Small intestine (tissue), 7 donors: ENCODE measurements at regions not wholly inside any gene's neighbourhood (a gene's known extent, or its start where the extent isn't known, plus 50 kb on each side); places are given as distances from the start of the nearest gene placed in this dataset.
"Not testable (repeated sequence)": the region's sequence is repeated elsewhere in the genome, so short reads cannot be mapped to it uniquely, and the experiment has no call there.

Source experiments
- DNase-seq, 2 donors: peaks; one replicate each; pipeline versions ENCODE4 v3.0.0 to v3.0.0-alpha.2; 2013
- FAIRE-seq: peaks from 2 replicates; lab custom pipeline; 2012; peaks lifted over from hg19 to GRCh38; lab: Jason Lieb, UNC
- H3K27ac ChIP-seq, 3 donors: one replicate each; pipeline ENCODE4 v1.5.1; 2013; ENCODE audit warnings: low read length in 2 of 3, mild to moderate bottlenecking in 2 of 3, control low read depth in 1 of 3, inconsistent platforms in 1 of 3, low read depth in 1 of 3, moderate library complexity in 1 of 3
- H3K27me3 ChIP-seq, 3 donors: one replicate each; pipeline ENCODE4 v1.6.1; 2013; ENCODE audit warnings: low read length in 3 of 3, inconsistent platforms in 1 of 3; ENCODE audit not compliant: control insufficient read depth in 3 of 3, insufficient read depth in 3 of 3
- H3K36me3 ChIP-seq, 3 donors: one replicate each; pipeline ENCODE4 v1.6.1; 2013; ENCODE audit warnings: low read length in 3 of 3, inconsistent platforms in 1 of 3, low read depth in 1 of 3, mild to moderate bottlenecking in 1 of 3, moderate library complexity in 1 of 3; ENCODE audit not compliant: control insufficient read depth in 3 of 3, insufficient read depth in 2 of 3
- H3K4me1 ChIP-seq, 3 donors: one replicate each; pipeline ENCODE4 v1.6.1; 2013; ENCODE audit warnings: low read length in 2 of 3, inconsistent platforms in 1 of 3, low read depth in 1 of 3, mild to moderate bottlenecking in 1 of 3, moderate library complexity in 1 of 3; ENCODE audit not compliant: control insufficient read depth in 3 of 3, insufficient read depth in 2 of 3
- H3K4me3 ChIP-seq, 3 donors: one replicate each; pipeline ENCODE4 v1.5.1; 2013; ENCODE audit warnings: low read length in 3 of 3, control low read depth in 1 of 3, inconsistent platforms in 1 of 3, low read depth in 1 of 3, mild to moderate bottlenecking in 1 of 3, moderate library complexity in 1 of 3
- H3K9me3 ChIP-seq, 2 donors: one replicate each; pipeline ENCODE4 v1.6.1; 2013; ENCODE audit warnings: low read depth in 1 of 2, low read length in 1 of 2; ENCODE audit not compliant: control insufficient read depth in 2 of 2, insufficient read depth in 1 of 2
- WGBS, 3 donors: extraction: QIAGEN DNeasy Blood & Tissue Kit; methylation state at CpG; one replicate each; pipeline ENCODE4 v1.1.7; 2013; 5-methylcytosine and 5-hydroxymethylcytosine counted together
- donor health status: healthy with polysubstance abuse.
- donor health status: control.
- donor health status: control.
- donor health status: Bipolar disorder and iron deficiency.
- donor health status: healthy.

DNA sequence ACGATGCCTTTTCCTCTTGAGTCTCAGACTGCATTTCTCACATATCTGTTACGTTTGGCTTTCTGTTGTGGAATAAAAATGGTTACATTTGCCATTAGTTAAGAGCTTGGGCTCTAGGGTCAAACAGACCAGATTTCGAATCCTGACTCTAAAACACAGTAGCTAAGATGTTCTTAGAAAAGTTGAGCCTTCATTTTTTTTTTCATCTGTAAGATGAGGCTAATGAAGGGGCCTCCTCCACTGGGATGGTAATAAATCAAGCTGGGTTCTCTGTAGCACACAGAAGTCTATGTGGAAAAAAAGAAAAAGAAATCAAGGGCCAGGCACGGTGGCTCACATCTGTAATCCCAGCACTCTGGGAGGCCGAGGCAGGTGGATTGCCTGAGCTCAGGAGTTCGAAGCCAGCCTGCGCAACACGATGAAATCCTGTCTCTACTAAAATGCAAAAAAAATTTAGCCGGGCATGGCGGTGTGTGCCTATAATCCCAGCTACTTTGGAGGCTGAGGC, 49.9 kb upstream of the CAPRIN1 start:
- FAIRE-seq (no peak), DNase-seq (no peak)
- 85 to 93% (median 92%) methylated on average over 10 of the region's 10 CpGs for WGBS, 3 donors
- H3K27ac ChIP-seq = no peak overlapping the region
- no peaks in the 10 kb centered on the region for H3K27me3 ChIP-seq
- H3K36me3 ChIP-seq = no peaks in the 10 kb centered on the region
- H3K9me3 ChIP-seq = no peaks in the 10 kb centered on the region
- H3K4me1 ChIP-seq = peaks cover 0 to 20% (median 11%) of the 10 kb centered on the region in 3 donors
- no peak overlapping the region for H3K4me3 ChIP-seq

DNA sequence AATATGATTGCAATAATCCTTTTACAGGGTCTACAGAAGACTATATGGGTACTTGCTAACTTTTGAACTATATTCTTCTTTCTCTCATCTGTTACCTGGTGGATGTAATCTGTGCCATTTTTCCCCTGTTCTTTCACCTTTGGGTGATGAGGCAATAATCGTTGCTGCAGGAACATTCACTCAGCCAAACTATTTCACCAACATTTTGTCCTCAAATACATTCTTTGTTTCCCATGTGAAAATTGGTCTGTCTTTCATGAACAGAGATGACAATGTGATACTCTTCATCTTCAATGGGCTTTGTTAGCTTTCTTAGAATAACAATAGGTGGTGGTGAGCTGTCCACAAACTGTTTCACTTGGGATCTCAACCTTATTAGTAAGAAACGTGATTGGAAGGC, 52.1 kb upstream of the CAPRIN1 start:
- FAIRE-seq (no peak), DNase-seq (no peak)
- no peaks in the 10 kb centered on the region for H3K36me3 ChIP-seq
- no peak overlapping the region for H3K4me3 ChIP-seq
- H3K27ac ChIP-seq = no peak overlapping the region
- 45 to 61% (median 54%) methylated on average over 2 of the region's 2 CpGs for WGBS, 3 donors
- no peaks in the 10 kb centered on the region for H3K27me3 ChIP-seq
- H3K9me3 ChIP-seq = no peaks in the 10 kb centered on the region
- peaks cover 0 to 25% (median 3%) of the 10 kb centered on the region in 3 donors for H3K4me1 ChIP-seq

DNA sequence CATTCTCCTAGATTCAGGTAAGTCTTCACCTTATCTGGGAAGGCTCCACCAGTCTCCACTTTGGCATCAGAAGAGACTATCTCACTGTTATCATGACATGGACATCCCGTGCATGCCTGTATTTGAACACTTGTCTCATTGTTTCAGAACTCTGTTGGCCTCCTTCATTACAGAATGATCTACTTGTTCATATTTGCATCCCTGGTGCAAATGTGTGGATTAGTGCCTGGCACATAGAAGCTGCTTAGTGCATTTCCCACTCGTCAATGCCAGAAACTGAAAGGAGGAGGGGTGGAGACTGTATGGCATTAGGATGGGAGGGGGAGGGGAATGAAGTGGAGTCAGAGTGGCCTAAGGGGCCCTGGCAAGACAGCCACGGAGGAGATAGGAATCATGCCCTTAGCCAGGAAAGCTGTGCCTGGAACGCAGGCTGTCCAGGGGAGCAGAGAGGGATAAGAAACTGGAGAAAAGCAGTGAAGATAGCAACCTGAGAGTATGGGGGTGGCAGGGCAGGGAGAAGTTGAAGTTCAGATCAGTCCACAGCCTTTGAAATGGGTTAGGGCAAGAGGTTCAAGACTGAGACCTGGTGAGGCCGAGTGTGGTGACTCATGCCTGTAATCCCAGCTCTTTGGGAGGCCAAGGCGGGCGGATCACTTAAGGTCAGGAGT, 53.8 kb upstream of the CAPRIN1 start:
- 41 to 54% (median 43%) methylated on average over 7 of the region's 7 CpGs for WGBS, 3 donors
- peaks cover 0 to 1% of the 10 kb centered on the region in 2 donors for H3K9me3 ChIP-seq
- no peak overlapping the region for H3K27ac ChIP-seq
- peaks cover 0 to 17% (median 2%) of the 10 kb centered on the region in 3 donors for H3K4me1 ChIP-seq
- H3K27me3 ChIP-seq = no peaks in the 10 kb centered on the region
- DNase-seq (peak; percentile 35 to 38), FAIRE-seq (no peak)
- H3K4me3 ChIP-seq = no peak overlapping the region
- no peaks in the 10 kb centered on the region for H3K36me3 ChIP-seq

- Histone ChIP-seq H3K4me3 (peak overlapping the region in 2 of 3 donors; percentile 10 to 34), H3K4me1 (peaks cover 0 to 12% (median 0%) of the 10 kb centered on the region in 3 donors), H3K9me3 (peaks cover 0 to 6% of the 10 kb centered on the region in 2 donors), H3K36me3 (no peaks in the 10 kb centered on the region), H3K27me3 (no peaks in the 10 kb centered on the region), H3K27ac (no peak overlapping the region)
- 4 to 19% (median 8%) methylated on average over 25 of the region's 25 CpGs for WGBS, 3 donors
- FAIRE-seq (no peak), DNase-seq (peak; percentile 87 to 90)
Observed at GRCh38 chr11:33996498-33997454, 54.8 kb upstream of the CAPRIN1 start.

GRCh38 chr11:33994937-33995336, 56.6 kb upstream of the CAPRIN1 start:
- DNase-seq (no peak), FAIRE-seq (no peak)
- 89 to 98% (median 94%) methylated on average over 2 of the region's 2 CpGs for WGBS, 3 donors
- Histone ChIP-seq H3K36me3 (no peaks in the 10 kb centered on the region), H3K4me3 (no peak overlapping the region), H3K27ac (no peak overlapping the region), H3K9me3 (peaks cover 0 to 6% of the 10 kb centered on the region in 2 donors), H3K4me1 (peaks cover 0 to 12% (median 0%) of the 10 kb centered on the region in 3 donors), H3K27me3 (no peaks in the 10 kb centered on the region)

DNA sequence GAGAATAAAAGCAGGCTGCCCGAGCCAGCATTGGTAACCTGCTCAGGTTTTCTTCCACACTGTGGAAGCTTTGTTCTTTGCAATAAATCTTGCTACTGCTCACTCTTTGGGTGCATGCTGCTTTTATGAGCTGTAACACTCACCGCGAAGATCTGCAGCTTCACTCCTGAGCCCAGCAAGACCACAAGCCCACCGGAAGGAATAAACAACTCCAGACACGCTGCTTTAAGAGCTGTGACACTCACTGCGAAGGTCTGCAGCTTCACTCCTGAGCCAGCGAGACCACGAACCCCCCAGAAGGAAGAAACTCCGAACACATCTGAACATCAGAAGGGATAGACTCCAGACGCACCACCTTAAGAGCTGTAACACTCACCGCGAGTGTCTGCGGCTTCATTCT, 60.4 kb upstream of the CAPRIN1 start:
- H3K27ac ChIP-seq, FAIRE-seq, H3K36me3 ChIP-seq, H3K27me3 ChIP-seq, DNase-seq, H3K4me1 ChIP-seq, H3K4me3 ChIP-seq: not testable (repeated sequence)
- WGBS, 3 donors = 63 to 80% (median 65%) methylated on average over 13 of the region's 13 CpGs
- peaks cover 0 to 12% of the 10 kb centered on the region in 2 donors for H3K9me3 ChIP-seq

GRCh38 chr11:33990131-33990530, 61.4 kb upstream of the CAPRIN1 start:
- not testable (repeated sequence) for DNase-seq, FAIRE-seq
- 85 to 93% (median 93%) methylated on average over 17 to 32 of the region's 32 CpGs for WGBS, 3 donors

DNA sequence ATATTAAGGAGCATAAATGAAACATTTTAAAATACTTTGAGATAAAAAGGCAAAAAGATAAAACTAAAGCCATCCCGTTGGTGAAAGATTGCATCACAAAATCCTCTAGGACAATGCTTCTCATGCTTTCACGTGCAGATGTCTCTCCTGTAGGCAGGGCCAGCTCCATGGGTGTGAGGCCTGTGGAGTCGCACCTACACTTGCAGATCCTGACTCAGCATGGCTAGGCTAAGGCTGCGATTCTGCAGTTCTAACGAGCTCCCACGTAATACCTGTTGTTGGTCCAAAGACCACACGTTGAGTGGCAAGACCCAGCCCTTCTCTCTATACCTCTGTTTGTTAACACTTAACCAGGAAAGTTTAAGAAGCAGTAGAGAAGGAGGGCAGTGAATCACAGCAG, 62.1 kb upstream of the CAPRIN1 start:
- H3K27me3 ChIP-seq = no peaks in the 10 kb centered on the region
- no peak overlapping the region for H3K4me3 ChIP-seq
- no peak overlapping the region for H3K27ac ChIP-seq
- no peak for FAIRE-seq
- WGBS, 3 donors = 70 to 78% (median 73%) methylated on average over 7 of the region's 7 CpGs
- H3K9me3 ChIP-seq = peaks cover 0 to 12% of the 10 kb centered on the region in 2 donors
- H3K36me3 ChIP-seq = no peaks in the 10 kb centered on the region
- H3K4me1 ChIP-seq = no peaks in the 10 kb centered on the region
- DNase-seq = no peak

More at GRCh38 chr11:33990131-33990530, 61.4 kb upstream of the CAPRIN1 start:
- peaks cover 0 to 12% of the 10 kb centered on the region in 2 donors for H3K9me3 ChIP-seq
- not testable (repeated sequence) for H3K27ac ChIP-seq, H3K36me3 ChIP-seq, H3K27me3 ChIP-seq, H3K4me3 ChIP-seq, H3K4me1 ChIP-seq
